ENCODE measurements at regions not wholly inside any gene's neighbourhood (a gene's known extent, or its start where the extent isn't known, plus 50 kb on each side); places are given as distances from the start of the nearest gene placed in this dataset.

DNA sequence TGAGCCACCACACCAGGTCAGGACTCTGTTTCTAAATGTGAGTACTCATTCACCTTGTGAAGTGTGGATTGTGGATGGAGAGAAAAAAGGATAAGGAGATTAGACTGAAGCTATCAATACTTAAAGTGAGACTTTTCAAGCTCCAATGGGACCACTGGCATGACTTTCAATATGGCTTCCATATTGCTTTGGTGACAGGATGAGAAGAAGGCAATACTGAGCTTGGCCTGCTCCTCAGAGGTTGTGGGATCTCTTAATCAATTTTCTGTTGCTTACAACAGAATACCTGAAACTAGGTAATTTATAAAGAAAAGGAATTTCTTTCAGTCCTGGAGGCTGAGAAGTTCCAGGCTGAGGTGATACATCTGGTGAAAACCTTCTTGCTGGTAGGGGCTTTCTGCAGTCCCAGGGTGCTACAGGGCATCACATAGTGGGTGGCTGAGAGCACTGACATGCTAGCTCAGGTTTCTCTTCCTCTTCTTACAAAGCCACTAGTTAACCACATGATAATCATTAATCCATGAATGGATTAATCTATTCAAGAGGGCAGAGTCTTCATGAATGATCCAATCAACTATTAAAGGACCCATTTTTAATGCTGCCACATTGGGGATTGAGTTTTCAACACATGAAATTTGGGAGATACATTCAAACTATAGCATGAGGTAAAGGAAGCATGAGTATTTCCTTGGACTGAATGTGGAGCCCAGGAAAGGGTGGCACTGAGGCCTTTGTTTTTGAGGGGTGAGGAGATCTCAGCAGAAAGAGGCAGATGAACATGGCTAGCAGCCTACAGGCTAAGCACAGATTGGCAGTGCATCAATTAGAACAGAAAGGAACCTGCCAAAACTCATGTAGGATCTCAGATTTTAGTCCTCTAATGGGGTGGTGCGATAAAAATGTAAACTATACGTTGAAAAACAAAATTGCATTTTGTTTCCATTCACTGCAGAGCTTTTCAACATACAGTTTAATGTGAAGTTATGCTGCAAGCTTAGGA is 274.5 kb downstream of the PIK3C3 start:
- no peak overlapping the region for H3K18ac ChIP-seq (ENCODE audit: insufficient read length, low read depth, low read length)
- no peak overlapping the region for H3K4me3 Mint-ChIP-seq
- H3K79me1 ChIP-seq (ENCODE audit: insufficient read depth, low read depth, low read length, poor library complexity, severe bottlenecking) = no peaks in the 10 kb centered on the region
- H3T11ph ChIP-seq (ENCODE audit: low read length) = no peak overlapping the region
- H3K9me3 Mint-ChIP-seq = no peaks in the 10 kb centered on the region; a peak in 1 of 5 replicates
- no peak overlapping the region for H2BK15ac ChIP-seq (ENCODE audit: low read depth, low read length)
- H3K27me3 ChIP-seq (ENCODE audit: insufficient read depth, low read length) = no peaks in the 10 kb centered on the region
- TF ChIP-seq, protein P1, sequence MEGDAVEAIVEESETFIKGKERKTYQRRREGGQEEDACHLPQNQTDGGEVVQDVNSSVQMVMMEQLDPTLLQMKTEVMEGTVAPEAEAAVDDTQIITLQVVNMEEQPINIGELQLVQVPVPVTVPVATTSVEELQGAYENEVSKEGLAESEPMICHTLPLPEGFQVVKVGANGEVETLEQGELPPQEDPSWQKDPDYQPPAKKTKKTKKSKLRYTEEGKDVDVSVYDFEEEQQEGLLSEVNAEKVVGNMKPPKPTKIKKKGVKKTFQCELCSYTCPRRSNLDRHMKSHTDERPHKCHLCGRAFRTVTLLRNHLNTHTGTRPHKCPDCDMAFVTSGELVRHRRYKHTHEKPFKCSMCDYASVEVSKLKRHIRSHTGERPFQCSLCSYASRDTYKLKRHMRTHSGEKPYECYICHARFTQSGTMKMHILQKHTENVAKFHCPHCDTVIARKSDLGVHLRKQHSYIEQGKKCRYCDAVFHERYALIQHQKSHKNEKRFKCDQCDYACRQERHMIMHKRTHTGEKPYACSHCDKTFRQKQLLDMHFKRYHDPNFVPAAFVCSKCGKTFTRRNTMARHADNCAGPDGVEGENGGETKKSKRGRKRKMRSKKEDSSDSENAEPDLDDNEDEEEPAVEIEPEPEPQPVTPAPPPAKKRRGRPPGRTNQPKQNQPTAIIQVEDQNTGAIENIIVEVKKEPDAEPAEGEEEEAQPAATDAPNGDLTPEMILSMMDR (conservative IDR thresholded peaks at IDR 0.05) = no peak
- H3K23ac ChIP-seq (ENCODE audit: insufficient read length, low read depth, low read length) = no peak overlapping the region
- no CpG with 5 or more reads among the region's 2 CpGs for WGBS (ENCODE audit: extremely low coverage, insufficient read length, low lambda C conversion rate)
- H3K79me2 ChIP-seq (ENCODE audit: insufficient read depth, low read length) = no peaks in the 10 kb centered on the region
- H3K4me1 ChIP-seq (ENCODE audit: insufficient read depth, low read length) = 0 out of 2 replicates have a peak, but pooled peaks cover 2% of the 10 kb centered on the region
- no peak for DNase-seq
- no peak overlapping the region for H3K9ac ChIP-seq (ENCODE audit: extremely low read depth, insufficient read length, low read length)
- H3K27ac ChIP-seq (ENCODE audit: insufficient read length, low read depth, low read length) = no peak overlapping the region
- H2AK5ac ChIP-seq (ENCODE audit: insufficient read length, low read length) = no peak overlapping the region
- no peaks in the 10 kb centered on the region for H3K23me2 ChIP-seq (ENCODE audit: insufficient read length, low read depth, low read length, poor library complexity, severe bottlenecking)
- no peaks in the 10 kb centered on the region for H3K9me3 ChIP-seq (ENCODE audit: control insufficient read depth, low read depth, low read length)
- H3K14ac ChIP-seq (ENCODE audit: insufficient read depth, low read length) = no peak overlapping the region
- H3K27me3 Mint-ChIP-seq (ENCODE audit: low read depth) = no peaks in the 10 kb centered on the region
- H3K56ac ChIP-seq (ENCODE audit: insufficient read length, low read depth, low read length) = no peak overlapping the region
- no peaks in the 10 kb centered on the region for H4K20me1 ChIP-seq (ENCODE audit: control insufficient read depth, insufficient read depth, insufficient read length)
- H4K8ac ChIP-seq (replicated peaks; ENCODE audit: insufficient read length, low read depth, low read length) = no peak overlapping the region
- no peak overlapping the region for H3K4ac ChIP-seq (ENCODE audit: low read depth, low read length)
- H3K36me3 Mint-ChIP-seq (ENCODE audit: insufficient read depth in 1 of 3, low read depth in 3 of 3) = peaks cover 0 to 2% (median 0%) of the 10 kb centered on the region in 3 experiments; a peak in 1 of 7 replicates
- no peak overlapping the region for H4K91ac ChIP-seq (ENCODE audit: insufficient read length, low read depth, low read length)
- peaks cover 5% of the 10 kb centered on the region in 2 experiments for H3K4me1 Mint-ChIP-seq
- H2BK20ac ChIP-seq (ENCODE audit: low read depth, low read length, poor library complexity, severe bottlenecking) = no peak overlapping the region
- H2BK12ac ChIP-seq (ENCODE audit: insufficient read length, low read depth, low read length) = no peak overlapping the region
- no peak overlapping the region for H4K5ac ChIP-seq (ENCODE audit: insufficient read length, low read depth, low read length)
- no peak overlapping the region for H3K27ac Mint-ChIP-seq
- no peak overlapping the region for H3K4me2 ChIP-seq (ENCODE audit: insufficient read depth, insufficient read length, low read length)
- no peak overlapping the region for H2AFZ ChIP-seq (ENCODE audit: low read length)
- H2BK120ac ChIP-seq (ENCODE audit: low read depth, low read length, poor library complexity, severe bottlenecking) = no peak overlapping the region
- no peak overlapping the region for H2BK5ac ChIP-seq (ENCODE audit: insufficient read length, low read length)
